Mammary epithelial cell (primary cell): ENCODE measurements at regions not wholly inside any gene's neighbourhood (a gene's known extent, or its start where the extent isn't known, plus 50 kb on each side); places are given as distances from the start of the nearest gene placed in this dataset.

Source experiments
- EZH2 ChIP-seq: IDR thresholded peaks from 2 replicates; pipeline ENCODE4 v1.6.1; 2012; ENCODE audit warnings: low read length, inconsistent platforms, borderline replicate concordance
- TF ChIP-seq, protein P1 (sequence below), 2 donors: IDR thresholded peaks in 1 of 2; conservative IDR thresholded peaks in 1 of 2; 2 replicates each; pipeline ENCODE4 v1.5.1; 2011 to 2012; ENCODE audit warnings: inconsistent platforms in 2 of 2, low read length in 2 of 2, mild to moderate bottlenecking in 2 of 2, control low read depth in 1 of 2, low read depth in 1 of 2; ENCODE audit not compliant: insufficient read depth in 1 of 2; ENCODE audit errors: extremely low read depth in 1 of 2

DNA sequence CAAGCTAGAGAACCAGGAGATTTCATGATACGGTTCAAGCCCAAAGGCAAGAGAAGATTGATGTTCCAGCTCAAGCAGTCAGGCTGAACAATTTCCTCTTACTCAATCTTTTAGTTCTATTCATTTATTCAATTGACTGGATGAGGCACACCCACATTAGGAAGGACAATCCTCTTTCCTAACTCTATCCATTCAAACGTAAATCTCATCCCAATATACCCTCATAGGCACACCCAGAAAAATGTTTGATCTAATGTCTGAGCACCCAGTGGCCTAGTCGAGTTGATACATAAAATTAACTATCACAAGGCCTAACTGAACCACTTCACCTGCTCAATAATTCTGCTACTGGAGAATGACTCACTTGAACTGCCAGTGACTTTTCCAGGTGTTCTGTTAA lies 180.7 kb downstream of the RAD51AP2 start:
- TF ChIP-seq, protein P1, sequence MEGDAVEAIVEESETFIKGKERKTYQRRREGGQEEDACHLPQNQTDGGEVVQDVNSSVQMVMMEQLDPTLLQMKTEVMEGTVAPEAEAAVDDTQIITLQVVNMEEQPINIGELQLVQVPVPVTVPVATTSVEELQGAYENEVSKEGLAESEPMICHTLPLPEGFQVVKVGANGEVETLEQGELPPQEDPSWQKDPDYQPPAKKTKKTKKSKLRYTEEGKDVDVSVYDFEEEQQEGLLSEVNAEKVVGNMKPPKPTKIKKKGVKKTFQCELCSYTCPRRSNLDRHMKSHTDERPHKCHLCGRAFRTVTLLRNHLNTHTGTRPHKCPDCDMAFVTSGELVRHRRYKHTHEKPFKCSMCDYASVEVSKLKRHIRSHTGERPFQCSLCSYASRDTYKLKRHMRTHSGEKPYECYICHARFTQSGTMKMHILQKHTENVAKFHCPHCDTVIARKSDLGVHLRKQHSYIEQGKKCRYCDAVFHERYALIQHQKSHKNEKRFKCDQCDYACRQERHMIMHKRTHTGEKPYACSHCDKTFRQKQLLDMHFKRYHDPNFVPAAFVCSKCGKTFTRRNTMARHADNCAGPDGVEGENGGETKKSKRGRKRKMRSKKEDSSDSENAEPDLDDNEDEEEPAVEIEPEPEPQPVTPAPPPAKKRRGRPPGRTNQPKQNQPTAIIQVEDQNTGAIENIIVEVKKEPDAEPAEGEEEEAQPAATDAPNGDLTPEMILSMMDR (conservative IDR thresholded peaks at IDR 0.05 in 1 of 2, IDR thresholded peaks at IDR 0.05 in 1 of 2; ENCODE audit: extremely low read depth in 1 of 2, insufficient read depth in 1 of 2, low read depth in 1 of 2, low read length in 2 of 2) = no peak
- no peak for TF ChIP-seq EZH2
